A549 (cell line): ENCODE measurements at regions not wholly inside any gene's neighbourhood (a gene's known extent, or its start where the extent isn't known, plus 50 kb on each side); places are given as distances from the start of the nearest gene placed in this dataset.

ENCODE experiments used
- BCL3 ChIP-seq: fragments of >200 bp; sonication (Bioruptor Twin); formaldehyde crosslinking; IDR thresholded peaks from 3 replicates; pipeline ENCODE4 v1.6.1; 2016
- BHLHE40 ChIP-seq: IDR thresholded peaks from 2 replicates; pipeline ENCODE4 v1.6.1; 2012; ENCODE audit warnings: low read depth, low read length, inconsistent platforms
- CBX2 ChIP-seq: fragments of 200-600 bp; sonication (generic); IDR thresholded peaks from 2 replicates; pipeline ENCODE4 v1.6.1; 2016; ENCODE audit warnings: low read depth, mild to moderate bottlenecking, borderline replicate concordance
- CBX8 ChIP-seq: fragments of 200-600 bp; sonication (generic); IDR thresholded peaks from 2 replicates; pipeline ENCODE4 v1.6.1; 2016
- CEBPB ChIP-seq, 2 experiments: fragments of >200 bp in 1 of 2; sonication (Bioruptor Twin) in 1 of 2; formaldehyde crosslinking in 1 of 2; IDR thresholded peaks; 2 replicates each; pipeline ENCODE4 v1.6.1; 2012 to 2016
- CHD4 ChIP-seq: fragments of 200-600 bp; sonication (generic); IDR thresholded peaks from 2 replicates; pipeline ENCODE4 v1.6.1; 2016; ENCODE audit warnings: antibody characterized with exemption, mild to moderate bottlenecking, borderline replicate concordance
- EHF ChIP-seq: fragments of 250-450 bp; sonication (Bioruptor Pico); IDR thresholded peaks from 2 replicates; pipeline ENCODE4 v1.5.0; 2020; ENCODE audit warnings: mild to moderate bottlenecking
- EHMT2 ChIP-seq: fragments of 200-600 bp; sonication (generic); IDR thresholded peaks from 2 replicates; pipeline ENCODE4 v1.6.1; 2016; ENCODE audit warnings: antibody characterized with exemption, low read depth, mild to moderate bottlenecking, moderate library complexity
- EP300 ChIP-seq, 2 experiments: fragments of >200 bp; sonication (Bioruptor Twin); formaldehyde crosslinking; IDR thresholded peaks; 2 replicates in 1 of 2; 3 replicates in 1 of 2; pipeline ENCODE4 v1.6.1; 2016 to 2017
- ESRRA ChIP-seq: fragments of 150-350 bp; IDR thresholded peaks from 2 replicates; pipeline ENCODE4 v1.6.1; 2014; ENCODE audit warnings: mild to moderate bottlenecking, low read length, borderline replicate concordance
- FOSB ChIP-seq: fragments of 250-450 bp; sonication (Bioruptor Pico); IDR thresholded peaks from 2 replicates; pipeline ENCODE4 v1.5.0; 2020; ENCODE audit warnings: mild to moderate bottlenecking, moderate library complexity
- JUN ChIP-seq, 2 experiments: fragments of >200 bp; sonication (Bioruptor Twin); formaldehyde crosslinking; IDR thresholded peaks; 2 replicates in 1 of 2; 3 replicates in 1 of 2; pipeline ENCODE4 v1.6.1; 2016 to 2017
- JUNB ChIP-seq: fragments of >200 bp; sonication (Bioruptor Twin); formaldehyde crosslinking; IDR thresholded peaks from 2 replicates; pipeline ENCODE4 v1.6.1; 2016
- KDM1A ChIP-seq: fragments of 200-600 bp; sonication (generic); IDR thresholded peaks from 2 replicates; pipeline ENCODE4 v1.6.1; 2016; ENCODE audit warnings: low read depth, mild to moderate bottlenecking
- KDM5A ChIP-seq: fragments of 200-600 bp; sonication (generic); IDR thresholded peaks from 2 replicates; pipeline ENCODE4 v1.6.1; 2016; ENCODE audit warnings: antibody characterized with exemption, mild to moderate bottlenecking
- MAFK ChIP-seq: fragments of 450-650 bp; IDR thresholded peaks from 2 replicates; pipeline ENCODE4 v1.6.1; 2014; ENCODE audit not compliant: partially characterized antibody
- MAZ ChIP-seq: fragments of 150-350 bp; IDR thresholded peaks from 2 replicates; pipeline ENCODE4 v1.6.1; 2014; ENCODE audit warnings: antibody characterized with exemption, low read depth, low read length, borderline replicate concordance
- NFE2L2 ChIP-seq: fragments of 150-350 bp; conservative IDR thresholded peaks from 2 replicates; pipeline ENCODE4 v1.6.1; 2014; ENCODE audit warnings: low read length
- NR3C1 ChIP-seq: fragments of >200 bp; sonication (Bioruptor Twin); formaldehyde crosslinking; IDR thresholded peaks from 3 replicates; pipeline ENCODE4 v1.6.1; 2017
- PHF8 ChIP-seq: fragments of 200-600 bp; sonication (generic); IDR thresholded peaks from 2 replicates; pipeline ENCODE4 v1.6.1; 2016; ENCODE audit warnings: low read depth, mild to moderate bottlenecking, antibody characterized with exemption, moderate library complexity, borderline replicate concordance
- POLR2A ChIP-seq: IDR thresholded peaks from 2 replicates; pipeline ENCODE4 v1.6.1; 2012; ENCODE audit warnings: mild to moderate bottlenecking, low read length
- POLR2AphosphoS2 ChIP-seq: conservative IDR thresholded peaks from 2 replicates; pipeline ENCODE4 v1.6.1; 2012; ENCODE audit warnings: low read length, improper control_type of control experiment, inconsistent platforms
- RAD21 ChIP-seq, 2 experiments: fragments of >200 bp in 1 of 2; sonication (Bioruptor Twin) in 1 of 2; formaldehyde crosslinking in 1 of 2; IDR thresholded peaks in 1 of 2; conservative IDR thresholded peaks in 1 of 2; 2 replicates in 1 of 2; 3 replicates in 1 of 2; pipeline ENCODE4 v1.6.1; 2012 to 2018; ENCODE audit warnings: inconsistent platforms in 1 of 2
- RARB ChIP-seq: fragments of 250-450 bp; sonication (Bioruptor Pico); IDR thresholded peaks from 2 replicates; pipeline ENCODE4 v1.8.0; 2021; ENCODE audit warnings: mild to moderate bottlenecking, moderate library complexity
- RFX5 ChIP-seq: fragments of 450-650 bp; IDR thresholded peaks from 2 replicates; pipeline ENCODE4 v1.7.1; 2014; ENCODE audit warnings: antibody characterized with exemption, mild to moderate bottlenecking, moderate library complexity
- RNF2 ChIP-seq: fragments of 200-600 bp; sonication (generic); IDR thresholded peaks from 2 replicates; pipeline ENCODE4 v1.6.1; 2016; ENCODE audit warnings: low read depth, mild to moderate bottlenecking, antibody characterized with exemption, moderate library complexity, borderline replicate concordance
- SMC3 ChIP-seq: fragments of >200 bp; sonication (Bioruptor Twin); formaldehyde crosslinking; IDR thresholded peaks from 3 replicates; pipeline ENCODE4 v1.6.1; 2018; ENCODE audit warnings: inconsistent platforms
- SREBF2 ChIP-seq: fragments of 450-650 bp; IDR thresholded peaks from 2 replicates; pipeline ENCODE4 v1.6.1; 2014; ENCODE audit warnings: mild to moderate bottlenecking, moderate library complexity
- TFCP2L1 ChIP-seq: fragments of 250-450 bp; sonication (Bioruptor Pico); IDR thresholded peaks from 2 replicates; pipeline ENCODE4 v1.5.0; 2021; ENCODE audit warnings: mild to moderate bottlenecking
- TP53 ChIP-seq: fragments of 250-450 bp; sonication (Bioruptor Pico); IDR thresholded peaks from 2 replicates; pipeline ENCODE4 v1.5.0; 2021; ENCODE audit warnings: mild to moderate bottlenecking, moderate library complexity
- USF2 ChIP-seq: fragments of 450-650 bp; IDR thresholded peaks from 2 replicates; pipeline ENCODE4 v1.6.1; 2014; ENCODE audit warnings: antibody characterized with exemption
- ZFP36 ChIP-seq: fragments of 450-650 bp; IDR thresholded peaks from 2 replicates; pipeline ENCODE4 v1.6.1; 2014; ENCODE audit warnings: borderline replicate concordance; ENCODE audit not compliant: partially characterized antibody
- TF ChIP-seq, protein P1 (sequence below): fragments of 250-450 bp; sonication (Bioruptor Pico); IDR thresholded peaks from 2 replicates; pipeline ENCODE4 v1.5.0; 2020; ENCODE audit warnings: low read depth, mild to moderate bottlenecking, moderate library complexity
- TF ChIP-seq, protein P2 (sequence below): fragments of 200-600 bp; sonication (generic); IDR thresholded peaks from 2 replicates; pipeline ENCODE4 v1.6.1; 2016; ENCODE audit warnings: antibody characterized with exemption, mild to moderate bottlenecking, moderate library complexity
- TF ChIP-seq, protein P3 (sequence below): fragments of >200 bp; sonication (Bioruptor Twin); formaldehyde crosslinking; IDR thresholded peaks from 3 replicates; pipeline ENCODE4 v1.5.1; 2016

DNA sequence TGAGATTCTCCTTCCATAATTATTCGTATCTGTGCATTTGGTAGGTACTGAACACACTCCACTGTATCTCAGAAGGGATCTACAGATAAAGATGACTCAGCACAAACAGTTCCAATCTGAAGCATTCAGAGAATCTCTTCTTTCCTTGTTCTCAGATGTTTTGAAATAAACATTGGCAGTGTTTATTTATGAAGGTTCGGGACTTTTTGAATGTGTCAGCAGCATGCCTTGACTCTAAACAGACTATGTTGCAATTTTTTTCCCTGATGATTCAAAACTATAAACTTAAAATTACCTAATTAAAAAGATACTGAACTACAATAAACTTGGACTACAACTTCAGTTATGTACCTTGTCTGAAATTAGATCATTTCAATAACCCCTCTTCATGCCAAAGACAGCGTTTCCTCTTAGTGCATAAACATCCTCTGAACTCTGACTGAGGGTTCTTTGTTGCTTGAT is 612.9 kb upstream of the TBL1XR1 start (continued):
- TF ChIP-seq CEBPB (IDR thresholded peaks at IDR 0.05) (peak; percentile 89 to 96), RAD21 (conservative IDR thresholded peaks at IDR 0.05 in 1 of 2, IDR thresholded peaks at IDR 0.05 in 1 of 2) (peak; percentile 27 to 49; a peak in 3 of 5 replicates), EHF (CRISPR knock-in tag) (0 out of 2 replicates have a peak, but pooled peaks have one; percentile 47), ESRRA (no peak), POLR2AphosphoS2 (no peak), BCL3 (peak; percentile 77; the same call in 1 of the 3 replicates), RARB (CRISPR knock-in tag) (no peak), MAFK (peak; percentile 100), USF2 (no peak), CBX8 (no peak), NR3C1 (no peak), ZFP36 (no peak), JUNB (peak; percentile 81), POLR2A (no peak), SMC3 (0 out of 3 replicates have a peak, but pooled peaks have one; percentile 27), TP53 (CRISPR knock-in tag) (no peak), KDM1A (no peak), FOSB (0 out of 2 replicates have a peak, but pooled peaks have one; percentile 28), CBX2 (no peak), MAZ (no peak), BHLHE40 (no peak), EHMT2 (no peak), CHD4 (no peak), PHF8 (no peak), TFCP2L1 (no peak), RNF2 (no peak), KDM5A (no peak), NFE2L2 (peak; percentile 96), RFX5 (no peak), SREBF2 (no peak), EP300 (IDR thresholded peaks at IDR 0.05) (peak; percentile 68 to 79; a peak in 3 of 5 replicates), JUN (IDR thresholded peaks at IDR 0.05) (peak; percentile 57 to 77; a peak in 3 of 5 replicates)
- TF ChIP-seq, protein P1, sequence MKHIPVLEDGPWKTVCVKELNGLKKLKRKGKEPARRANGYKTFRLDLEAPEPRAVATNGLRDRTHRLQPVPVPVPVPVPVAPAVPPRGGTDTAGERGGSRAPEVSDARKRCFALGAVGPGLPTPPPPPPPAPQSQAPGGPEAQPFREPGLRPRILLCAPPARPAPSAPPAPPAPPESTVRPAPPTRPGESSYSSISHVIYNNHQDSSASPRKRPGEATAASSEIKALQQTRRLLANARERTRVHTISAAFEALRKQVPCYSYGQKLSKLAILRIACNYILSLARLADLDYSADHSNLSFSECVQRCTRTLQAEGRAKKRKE (CRISPR knock-in tag), result no peak
- TF ChIP-seq, protein P2, sequence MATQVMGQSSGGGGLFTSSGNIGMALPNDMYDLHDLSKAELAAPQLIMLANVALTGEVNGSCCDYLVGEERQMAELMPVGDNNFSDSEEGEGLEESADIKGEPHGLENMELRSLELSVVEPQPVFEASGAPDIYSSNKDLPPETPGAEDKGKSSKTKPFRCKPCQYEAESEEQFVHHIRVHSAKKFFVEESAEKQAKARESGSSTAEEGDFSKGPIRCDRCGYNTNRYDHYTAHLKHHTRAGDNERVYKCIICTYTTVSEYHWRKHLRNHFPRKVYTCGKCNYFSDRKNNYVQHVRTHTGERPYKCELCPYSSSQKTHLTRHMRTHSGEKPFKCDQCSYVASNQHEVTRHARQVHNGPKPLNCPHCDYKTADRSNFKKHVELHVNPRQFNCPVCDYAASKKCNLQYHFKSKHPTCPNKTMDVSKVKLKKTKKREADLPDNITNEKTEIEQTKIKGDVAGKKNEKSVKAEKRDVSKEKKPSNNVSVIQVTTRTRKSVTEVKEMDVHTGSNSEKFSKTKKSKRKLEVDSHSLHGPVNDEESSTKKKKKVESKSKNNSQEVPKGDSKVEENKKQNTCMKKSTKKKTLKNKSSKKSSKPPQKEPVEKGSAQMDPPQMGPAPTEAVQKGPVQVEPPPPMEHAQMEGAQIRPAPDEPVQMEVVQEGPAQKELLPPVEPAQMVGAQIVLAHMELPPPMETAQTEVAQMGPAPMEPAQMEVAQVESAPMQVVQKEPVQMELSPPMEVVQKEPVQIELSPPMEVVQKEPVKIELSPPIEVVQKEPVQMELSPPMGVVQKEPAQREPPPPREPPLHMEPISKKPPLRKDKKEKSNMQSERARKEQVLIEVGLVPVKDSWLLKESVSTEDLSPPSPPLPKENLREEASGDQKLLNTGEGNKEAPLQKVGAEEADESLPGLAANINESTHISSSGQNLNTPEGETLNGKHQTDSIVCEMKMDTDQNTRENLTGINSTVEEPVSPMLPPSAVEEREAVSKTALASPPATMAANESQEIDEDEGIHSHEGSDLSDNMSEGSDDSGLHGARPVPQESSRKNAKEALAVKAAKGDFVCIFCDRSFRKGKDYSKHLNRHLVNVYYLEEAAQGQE, result no peak
- TF ChIP-seq, protein P3, sequence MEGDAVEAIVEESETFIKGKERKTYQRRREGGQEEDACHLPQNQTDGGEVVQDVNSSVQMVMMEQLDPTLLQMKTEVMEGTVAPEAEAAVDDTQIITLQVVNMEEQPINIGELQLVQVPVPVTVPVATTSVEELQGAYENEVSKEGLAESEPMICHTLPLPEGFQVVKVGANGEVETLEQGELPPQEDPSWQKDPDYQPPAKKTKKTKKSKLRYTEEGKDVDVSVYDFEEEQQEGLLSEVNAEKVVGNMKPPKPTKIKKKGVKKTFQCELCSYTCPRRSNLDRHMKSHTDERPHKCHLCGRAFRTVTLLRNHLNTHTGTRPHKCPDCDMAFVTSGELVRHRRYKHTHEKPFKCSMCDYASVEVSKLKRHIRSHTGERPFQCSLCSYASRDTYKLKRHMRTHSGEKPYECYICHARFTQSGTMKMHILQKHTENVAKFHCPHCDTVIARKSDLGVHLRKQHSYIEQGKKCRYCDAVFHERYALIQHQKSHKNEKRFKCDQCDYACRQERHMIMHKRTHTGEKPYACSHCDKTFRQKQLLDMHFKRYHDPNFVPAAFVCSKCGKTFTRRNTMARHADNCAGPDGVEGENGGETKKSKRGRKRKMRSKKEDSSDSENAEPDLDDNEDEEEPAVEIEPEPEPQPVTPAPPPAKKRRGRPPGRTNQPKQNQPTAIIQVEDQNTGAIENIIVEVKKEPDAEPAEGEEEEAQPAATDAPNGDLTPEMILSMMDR, result no peak
